BLaER1 (cell line): ENCODE measurements at regions not wholly inside any gene's neighbourhood (a gene's known extent, or its start where the extent isn't known, plus 50 kb on each side); places are given as distances from the start of the nearest gene placed in this dataset.

Experiments used
- H3K27ac ChIP-seq: shearing (Covaris generic); formaldehyde crosslinking; 2 replicates; pipeline ENCODE4 v1.8.1; 2022
- H3K27me3 ChIP-seq: shearing (Covaris generic); formaldehyde crosslinking; 2 replicates; pipeline ENCODE4 v1.8.1; 2022
- H3K36me3 ChIP-seq: shearing (Covaris generic); formaldehyde crosslinking; 2 replicates; pipeline ENCODE4 v1.8.1; 2022
- H3K4me1 ChIP-seq: shearing (Covaris generic); formaldehyde crosslinking; 2 replicates; pipeline ENCODE4 v1.8.1; 2022
- H3K4me2 ChIP-seq: shearing (Covaris generic); formaldehyde crosslinking; 2 replicates; pipeline ENCODE4 v1.8.1; 2022
- H3K4me3 ChIP-seq: shearing (Covaris generic); formaldehyde crosslinking; 2 replicates; pipeline ENCODE4 v1.8.1; 2022
- H3K9ac ChIP-seq: shearing (Covaris generic); formaldehyde crosslinking; 2 replicates; pipeline ENCODE4 v1.8.1; 2022
- H3K9me3 ChIP-seq: shearing (Covaris generic); formaldehyde crosslinking; 2 replicates; pipeline ENCODE4 v1.8.1; 2022
- H4K20me1 ChIP-seq: shearing (Covaris generic); formaldehyde crosslinking; 2 replicates; pipeline ENCODE4 v1.8.1; 2022
- Cebpa-rat ChIP-seq: shearing (Covaris generic); IDR thresholded peaks from 2 replicates; pipeline ENCODE4 v1.8.1; 2022

GRCh38 chr1:13917607-13918006 is 217.6 kb downstream of the PRDM2 start:
- Histone ChIP-seq H3K36me3 (no peaks in the 10 kb centered on the region), H4K20me1 (no peaks in the 10 kb centered on the region), H3K27me3 (no peaks in the 10 kb centered on the region), H3K27ac (no peak overlapping the region), H3K4me1 (no peaks in the 10 kb centered on the region), H3K9ac (no peak overlapping the region), H3K4me2 (no peak overlapping the region), H3K4me3 (no peak overlapping the region), H3K9me3 (peaks cover 7% of the 10 kb centered on the region; the same call in 1 of the 2 replicates)
- no peak for TF ChIP-seq Cebpa-rat

GRCh38 chr1:13918862-13919261 is 218.9 kb downstream of the PRDM2 start:
- no peaks in the 10 kb centered on the region for H3K27me3 ChIP-seq
- no peak overlapping the region for H3K9ac ChIP-seq
- no peak for TF ChIP-seq Cebpa-rat
- no peaks in the 10 kb centered on the region for H3K36me3 ChIP-seq
- no peak overlapping the region for H3K27ac ChIP-seq
- H3K9me3 ChIP-seq, result peaks cover 7% of the 10 kb centered on the region; the same call in 1 of the 2 replicates
- H3K4me2 ChIP-seq, result no peak overlapping the region
- H4K20me1 ChIP-seq, result no peaks in the 10 kb centered on the region
- no peaks in the 10 kb centered on the region for H3K4me1 ChIP-seq
- no peak overlapping the region for H3K4me3 ChIP-seq

GRCh38 chr1:13921190-13921589 is 221.2 kb downstream of the PRDM2 start:
- Histone ChIP-seq H3K9ac (no peak overlapping the region), H3K4me3 (no peak overlapping the region), H3K27me3 (no peaks in the 10 kb centered on the region), H3K27ac (no peak overlapping the region), H3K9me3 (peaks cover 7% of the 10 kb centered on the region; the same call in 1 of the 2 replicates), H3K4me1 (no peaks in the 10 kb centered on the region), H4K20me1 (no peaks in the 10 kb centered on the region), H3K36me3 (no peaks in the 10 kb centered on the region), H3K4me2 (no peak overlapping the region)
- no peak for TF ChIP-seq Cebpa-rat

GRCh38 chr1:13922466-13923110 is 222.6 kb downstream of the PRDM2 start:
- Histone ChIP-seq H4K20me1 (no peaks in the 10 kb centered on the region), H3K9ac (no peak overlapping the region), H3K36me3 (no peaks in the 10 kb centered on the region), H3K4me3 (no peak overlapping the region), H3K9me3 (peaks cover 7% of the 10 kb centered on the region; the same call in 1 of the 2 replicates), H3K27me3 (no peaks in the 10 kb centered on the region), H3K27ac (no peak overlapping the region), H3K4me1 (no peaks in the 10 kb centered on the region), H3K4me2 (no peak overlapping the region)
- no peak for TF ChIP-seq Cebpa-rat

GRCh38 chr1:13926556-13926955 is 226.6 kb downstream of the PRDM2 start:
- H3K9ac ChIP-seq, result no peak overlapping the region
- H3K36me3 ChIP-seq, result no peaks in the 10 kb centered on the region
- H3K27me3 ChIP-seq, result no peaks in the 10 kb centered on the region
- no peak for TF ChIP-seq Cebpa-rat
- no peak overlapping the region for H3K27ac ChIP-seq
- no peak overlapping the region for H3K4me2 ChIP-seq
- H4K20me1 ChIP-seq, result no peaks in the 10 kb centered on the region
- H3K9me3 ChIP-seq, result no peaks in the 10 kb centered on the region
- H3K4me3 ChIP-seq, result no peak overlapping the region
- H3K4me1 ChIP-seq, result no peaks in the 10 kb centered on the region

- Histone ChIP-seq H3K9ac (no peak overlapping the region), H3K27ac (no peak overlapping the region), H4K20me1 (no peaks in the 10 kb centered on the region), H3K4me2 (no peak overlapping the region), H3K27me3 (no peaks in the 10 kb centered on the region), H3K9me3 (no peaks in the 10 kb centered on the region), H3K36me3 (no peaks in the 10 kb centered on the region), H3K4me3 (no peak overlapping the region), H3K4me1 (no peaks in the 10 kb centered on the region)
- TF ChIP-seq Cebpa-rat, result no peak
Measured at GRCh38 chr1:13927736-13928135, 227.7 kb downstream of the PRDM2 start.

- no peaks in the 10 kb centered on the region for H3K27me3 ChIP-seq
- no peaks in the 10 kb centered on the region for H4K20me1 ChIP-seq
- H3K4me1 ChIP-seq, result no peaks in the 10 kb centered on the region
- TF ChIP-seq Cebpa-rat, result 0 out of 2 replicates have a peak, but pooled peaks have one; percentile 32
- no peak overlapping the region for H3K4me2 ChIP-seq
- H3K9me3 ChIP-seq, result no peaks in the 10 kb centered on the region
- no peaks in the 10 kb centered on the region for H3K36me3 ChIP-seq
- no peak overlapping the region for H3K4me3 ChIP-seq
- H3K9ac ChIP-seq, result no peak overlapping the region
- H3K27ac ChIP-seq, result no peak overlapping the region
Measured at GRCh38 chr1:13929313-13929712, 229.3 kb downstream of the PRDM2 start.

- H3K9ac ChIP-seq, result no peak overlapping the region
- no peaks in the 10 kb centered on the region for H4K20me1 ChIP-seq
- no peaks in the 10 kb centered on the region for H3K27me3 ChIP-seq
- no peaks in the 10 kb centered on the region for H3K36me3 ChIP-seq
- no peaks in the 10 kb centered on the region for H3K9me3 ChIP-seq
- no peaks in the 10 kb centered on the region for H3K4me1 ChIP-seq
- no peak overlapping the region for H3K27ac ChIP-seq
- H3K4me2 ChIP-seq, result no peak overlapping the region
- TF ChIP-seq Cebpa-rat, result no peak
- no peak overlapping the region for H3K4me3 ChIP-seq
Measured at GRCh38 chr1:13930151-13930550, 230.2 kb downstream of the PRDM2 start.

- H4K20me1 ChIP-seq, result no peaks in the 10 kb centered on the region
- no peak overlapping the region for H3K4me2 ChIP-seq
- no peaks in the 10 kb centered on the region for H3K9me3 ChIP-seq
- H3K4me1 ChIP-seq, result no peaks in the 10 kb centered on the region
- H3K4me3 ChIP-seq, result no peak overlapping the region
- H3K36me3 ChIP-seq, result no peaks in the 10 kb centered on the region
- H3K27ac ChIP-seq, result no peak overlapping the region
- TF ChIP-seq Cebpa-rat, result no peak
- no peaks in the 10 kb centered on the region for H3K27me3 ChIP-seq
- no peak overlapping the region for H3K9ac ChIP-seq
Measured at GRCh38 chr1:13931226-13931625, 231.2 kb downstream of the PRDM2 start.

- Histone ChIP-seq H3K27ac (no peak overlapping the region), H3K36me3 (no peaks in the 10 kb centered on the region), H4K20me1 (no peaks in the 10 kb centered on the region), H3K4me2 (no peak overlapping the region), H3K4me3 (no peak overlapping the region), H3K27me3 (no peaks in the 10 kb centered on the region), H3K9ac (no peak overlapping the region), H3K4me1 (no peaks in the 10 kb centered on the region), H3K9me3 (no peaks in the 10 kb centered on the region)
- TF ChIP-seq Cebpa-rat, result no peak
Measured at GRCh38 chr1:13935336-13935735, 235.3 kb downstream of the PRDM2 start.

- H4K20me1 ChIP-seq, result no peaks in the 10 kb centered on the region
- H3K9ac ChIP-seq, result no peak overlapping the region
- no peak overlapping the region for H3K27ac ChIP-seq
- H3K36me3 ChIP-seq, result no peaks in the 10 kb centered on the region
- peaks cover 12% of the 10 kb centered on the region; the same call in 1 of the 2 replicates for H3K9me3 ChIP-seq
- peaks cover 5% of the 10 kb centered on the region; the same call in 1 of the 2 replicates for H3K4me1 ChIP-seq
- TF ChIP-seq Cebpa-rat, result no peak
- H3K4me3 ChIP-seq, result no peak overlapping the region
- H3K27me3 ChIP-seq, result no peaks in the 10 kb centered on the region
- H3K4me2 ChIP-seq, result no peak overlapping the region
Measured at GRCh38 chr1:13941315-13941714, 241.3 kb downstream of the PRDM2 start.
